HEK293 (cell line): ENCODE measurements at regions not wholly inside any gene's neighbourhood (a gene's known extent, or its start where the extent isn't known, plus 50 kb on each side); places are given as distances from the start of the nearest gene placed in this dataset.

Experiments used
- CTCF ChIP-seq: fragments of 450-650 bp; formaldehyde crosslinking; IDR thresholded peaks from 2 replicates; pipeline ENCODE4 v1.5.1; 2016; ENCODE audit warnings: missing biosample characterization, missing genetic modification characterization
- ZNF146 ChIP-seq: fragments of 450-650 bp; formaldehyde crosslinking; IDR thresholded peaks from 2 replicates; pipeline ENCODE4 v1.5.1; 2016; ENCODE audit warnings: missing biosample characterization, missing genetic modification characterization

DNA sequence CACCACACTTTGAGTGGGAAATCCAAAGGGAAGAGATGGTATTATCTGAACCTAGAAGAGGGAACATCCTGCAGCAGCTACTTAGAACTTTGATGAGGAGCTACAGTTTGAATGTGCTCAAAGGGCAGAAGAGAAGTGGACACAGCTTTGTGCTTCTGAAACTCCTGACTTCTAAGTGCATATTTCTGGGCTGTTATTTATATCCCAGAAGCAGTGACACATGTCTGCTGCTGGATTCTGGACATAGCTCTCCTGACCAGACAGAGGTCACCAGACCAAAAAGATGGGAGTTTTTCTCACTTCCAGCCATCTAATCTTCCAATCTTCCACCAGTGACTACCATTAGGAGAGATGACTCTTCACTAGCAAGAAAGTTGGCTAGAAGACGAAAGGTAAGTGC, 153.9 kb downstream of the FSIP2 start:
- TF ChIP-seq CTCF (tag by site-specific recombination) (no peak), ZNF146 (tag by site-specific recombination) (no peak)
